ENCODE measurements at regions not wholly inside any gene's neighbourhood (a gene's known extent, or its start where the extent isn't known, plus 50 kb on each side); places are given as distances from the start of the nearest gene placed in this dataset.

DNA sequence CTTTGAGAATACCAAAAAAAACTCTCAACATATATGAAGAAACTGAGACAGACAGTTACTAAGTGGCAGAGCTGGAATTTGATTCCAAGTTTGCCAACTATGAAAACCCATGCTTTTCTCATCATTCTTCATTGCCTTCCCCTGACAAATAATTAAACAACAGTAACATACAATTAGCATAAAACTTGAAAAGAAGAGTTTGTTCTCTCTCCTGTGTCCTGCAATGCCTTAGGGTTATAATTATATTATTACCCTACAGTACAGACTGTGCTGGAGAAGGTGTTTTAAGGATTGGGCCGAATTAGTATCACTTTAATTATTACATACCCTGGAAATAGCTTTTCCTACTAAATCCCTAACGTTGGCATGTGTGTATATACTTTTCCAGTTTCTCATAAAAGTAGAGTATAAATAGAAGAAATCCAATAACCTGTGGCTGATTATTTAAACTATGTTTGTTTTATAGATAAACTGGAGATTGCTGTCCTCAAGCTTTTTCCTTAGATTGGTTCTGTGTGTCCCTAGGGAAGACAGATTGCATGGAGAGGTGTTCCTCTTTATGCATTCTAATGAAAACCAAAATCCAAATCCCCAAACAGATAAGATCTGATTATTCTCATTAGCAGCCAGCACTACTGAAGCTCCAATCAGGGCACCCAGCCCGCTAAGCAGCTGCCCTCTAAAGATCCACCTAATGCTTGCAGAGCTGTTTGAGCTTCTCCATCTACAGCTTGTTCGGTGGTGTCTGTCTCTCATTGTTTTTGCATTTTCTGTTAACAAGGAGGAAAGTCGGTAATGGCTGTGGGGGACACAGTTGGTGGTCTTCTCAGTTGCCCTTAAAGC, 156.3 kb downstream of the TM2D1 start:
- TF ChIP-seq, protein P1, sequence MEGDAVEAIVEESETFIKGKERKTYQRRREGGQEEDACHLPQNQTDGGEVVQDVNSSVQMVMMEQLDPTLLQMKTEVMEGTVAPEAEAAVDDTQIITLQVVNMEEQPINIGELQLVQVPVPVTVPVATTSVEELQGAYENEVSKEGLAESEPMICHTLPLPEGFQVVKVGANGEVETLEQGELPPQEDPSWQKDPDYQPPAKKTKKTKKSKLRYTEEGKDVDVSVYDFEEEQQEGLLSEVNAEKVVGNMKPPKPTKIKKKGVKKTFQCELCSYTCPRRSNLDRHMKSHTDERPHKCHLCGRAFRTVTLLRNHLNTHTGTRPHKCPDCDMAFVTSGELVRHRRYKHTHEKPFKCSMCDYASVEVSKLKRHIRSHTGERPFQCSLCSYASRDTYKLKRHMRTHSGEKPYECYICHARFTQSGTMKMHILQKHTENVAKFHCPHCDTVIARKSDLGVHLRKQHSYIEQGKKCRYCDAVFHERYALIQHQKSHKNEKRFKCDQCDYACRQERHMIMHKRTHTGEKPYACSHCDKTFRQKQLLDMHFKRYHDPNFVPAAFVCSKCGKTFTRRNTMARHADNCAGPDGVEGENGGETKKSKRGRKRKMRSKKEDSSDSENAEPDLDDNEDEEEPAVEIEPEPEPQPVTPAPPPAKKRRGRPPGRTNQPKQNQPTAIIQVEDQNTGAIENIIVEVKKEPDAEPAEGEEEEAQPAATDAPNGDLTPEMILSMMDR (IDR thresholded peaks at IDR 0.05; ENCODE audit: insufficient read depth, low read length, poor library complexity, severe bottlenecking) = no peak
- Histone ChIP-seq H3K4me3 (replicated peaks; ENCODE audit: low read depth, low read length) (no peak overlapping the region), H3K36me3 (ENCODE audit: control insufficient read depth, insufficient read depth, low read length) (no peaks in the 10 kb centered on the region), H3K27me3 (replicated peaks; ENCODE audit: control insufficient read depth, insufficient read depth, low read length) (no peaks in the 10 kb centered on the region)
- DNase-seq (ENCODE audit: extremely low read depth, insufficient read length) = no peak

DNA sequence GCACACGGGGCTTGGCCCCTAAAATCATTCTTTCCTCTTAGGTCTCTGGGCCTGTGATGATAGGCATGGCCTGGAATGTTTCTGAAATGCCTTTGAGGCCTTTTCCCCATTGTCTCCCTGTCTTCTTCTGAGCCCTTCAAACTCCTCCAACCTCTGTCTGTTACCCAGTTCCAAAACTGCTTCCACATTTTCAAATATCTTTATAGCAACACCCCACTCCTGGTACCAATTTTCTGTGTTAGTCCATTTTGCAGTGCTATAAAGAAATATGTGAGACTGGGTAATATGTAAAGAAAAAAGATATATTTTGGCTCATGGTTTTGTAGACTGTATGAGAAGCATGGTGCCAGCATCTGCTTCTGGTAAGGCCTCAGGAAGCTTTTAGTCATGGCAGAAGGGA, 158.8 kb downstream of the TM2D1 start:
- TF ChIP-seq, protein P1 (IDR thresholded peaks at IDR 0.05; ENCODE audit: insufficient read depth, low read length, poor library complexity, severe bottlenecking) = no peak
- no peak for DNase-seq (ENCODE audit: extremely low read depth, insufficient read length)
- Histone ChIP-seq H3K4me3 (replicated peaks; ENCODE audit: low read depth, low read length) (no peak overlapping the region), H3K27me3 (replicated peaks; ENCODE audit: control insufficient read depth, insufficient read depth, low read length) (no peaks in the 10 kb centered on the region), H3K36me3 (ENCODE audit: control insufficient read depth, insufficient read depth, low read length) (no peaks in the 10 kb centered on the region)

DNA sequence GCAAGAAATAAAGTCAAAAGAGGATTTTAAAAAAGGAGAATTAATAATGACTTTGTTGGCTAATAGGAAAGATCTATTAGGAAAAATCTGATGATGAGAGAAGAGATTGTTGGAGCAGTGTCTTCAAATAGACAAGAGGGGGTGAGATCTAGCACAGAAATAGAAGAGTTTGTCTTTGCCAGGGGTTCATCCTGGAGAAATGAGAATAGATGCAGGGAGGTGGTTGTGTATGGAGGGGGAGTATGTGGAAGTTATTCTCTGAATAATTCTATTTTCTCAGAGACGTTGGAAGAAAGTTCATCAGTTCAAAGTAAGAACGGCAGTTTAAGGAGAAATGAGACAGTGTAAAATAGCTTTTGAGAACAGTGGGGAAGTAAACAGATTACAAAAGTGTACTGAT, 161.3 kb downstream of the TM2D1 start:
- H3K36me3 ChIP-seq (ENCODE audit: control insufficient read depth, insufficient read depth, low read length) = no peaks in the 10 kb centered on the region
- TF ChIP-seq, protein P1 (IDR thresholded peaks at IDR 0.05; ENCODE audit: insufficient read depth, low read length, poor library complexity, severe bottlenecking) = no peak
- H3K4me3 ChIP-seq (replicated peaks; ENCODE audit: low read depth, low read length) = no peak overlapping the region
- no peak for DNase-seq (ENCODE audit: extremely low read depth, insufficient read length)
- H3K27me3 ChIP-seq (replicated peaks; ENCODE audit: control insufficient read depth, insufficient read depth, low read length) = no peaks in the 10 kb centered on the region

DNA sequence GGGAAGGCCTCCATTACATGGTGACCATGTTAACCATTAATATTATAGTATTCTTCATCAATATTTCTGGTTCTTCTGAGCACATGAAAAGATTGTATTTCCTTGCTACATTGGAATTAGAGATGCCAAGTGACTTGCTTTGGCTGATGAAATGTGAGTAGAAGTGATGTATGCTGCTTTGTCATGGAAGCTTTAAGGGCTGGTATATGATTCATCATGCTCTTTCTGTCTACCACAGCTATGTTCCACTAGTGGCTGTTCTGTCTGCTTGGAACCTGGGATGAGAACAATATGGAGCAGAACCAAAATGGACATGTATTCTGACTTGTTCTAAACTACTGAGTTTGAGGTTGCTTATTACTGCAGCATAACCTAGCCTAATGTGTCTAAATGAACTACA, 163.3 kb downstream of the TM2D1 start:
- Histone ChIP-seq H3K4me3 (replicated peaks; ENCODE audit: low read depth, low read length) (no peak overlapping the region), H3K36me3 (ENCODE audit: control insufficient read depth, insufficient read depth, low read length) (no peaks in the 10 kb centered on the region), H3K27me3 (replicated peaks; ENCODE audit: control insufficient read depth, insufficient read depth, low read length) (no peaks in the 10 kb centered on the region)
- TF ChIP-seq, protein P1 (IDR thresholded peaks at IDR 0.05; ENCODE audit: insufficient read depth, low read length, poor library complexity, severe bottlenecking) = no peak
- no peak for DNase-seq (ENCODE audit: extremely low read depth, insufficient read length)

DNA sequence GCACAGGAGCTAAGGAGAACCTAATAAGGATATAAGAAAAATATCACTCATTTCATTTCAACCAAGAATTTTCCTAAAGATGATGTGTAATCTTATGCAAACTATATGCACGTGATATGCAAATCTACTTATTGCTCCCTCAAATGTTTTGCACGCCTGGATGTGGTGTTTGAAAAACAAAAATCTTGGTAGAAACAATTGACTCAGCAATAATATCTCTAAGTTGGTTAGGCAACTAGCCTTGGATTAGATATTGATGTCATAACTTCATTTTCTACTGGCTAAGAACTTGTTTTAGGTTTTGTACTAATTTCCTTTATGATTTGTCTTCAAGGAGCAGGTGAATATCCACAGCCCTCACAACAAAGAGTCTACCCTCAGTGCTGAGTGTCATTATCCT, 164.6 kb downstream of the TM2D1 start:
- TF ChIP-seq, protein P1 (IDR thresholded peaks at IDR 0.05; ENCODE audit: insufficient read depth, low read length, poor library complexity, severe bottlenecking) = no peak
- H3K27me3 ChIP-seq (replicated peaks; ENCODE audit: control insufficient read depth, insufficient read depth, low read length) = no peaks in the 10 kb centered on the region
- no peaks in the 10 kb centered on the region for H3K36me3 ChIP-seq (ENCODE audit: control insufficient read depth, insufficient read depth, low read length)
- no peak for DNase-seq (ENCODE audit: extremely low read depth, insufficient read length)
- no peak overlapping the region for H3K4me3 ChIP-seq (replicated peaks; ENCODE audit: low read depth, low read length)
